Ovary (tissue), 3 donors: ENCODE measurements at regions not wholly inside any gene's neighbourhood (a gene's known extent, or its start where the extent isn't known, plus 50 kb on each side); places are given as distances from the start of the nearest gene placed in this dataset.

Source experiments
- EP300 ChIP-seq: sonication (generic); formaldehyde crosslinking; IDR thresholded peaks from one replicate; pipeline ENCODE4 v1.6.1; 2017; ENCODE audit warnings: antibody characterized with exemption
- TF ChIP-seq, protein P1 (sequence below), 3 donors: fragments of 450-650 bp in 2 of 3; fragments of 200-600 bp in 1 of 3; IDR thresholded peaks; one replicate each; pipeline versions ENCODE4 v1.5.1 to v1.8.0; 2016 to 2022; ENCODE audit warnings: antibody characterized with exemption in 3 of 3, mild to moderate bottlenecking in 1 of 3
- donor health status: DM: no; HTN: no; CAD: no.

GRCh38 chr3:99322551-99322950, 315.8 kb upstream of the COL8A1 start:
- TF ChIP-seq, protein P1, sequence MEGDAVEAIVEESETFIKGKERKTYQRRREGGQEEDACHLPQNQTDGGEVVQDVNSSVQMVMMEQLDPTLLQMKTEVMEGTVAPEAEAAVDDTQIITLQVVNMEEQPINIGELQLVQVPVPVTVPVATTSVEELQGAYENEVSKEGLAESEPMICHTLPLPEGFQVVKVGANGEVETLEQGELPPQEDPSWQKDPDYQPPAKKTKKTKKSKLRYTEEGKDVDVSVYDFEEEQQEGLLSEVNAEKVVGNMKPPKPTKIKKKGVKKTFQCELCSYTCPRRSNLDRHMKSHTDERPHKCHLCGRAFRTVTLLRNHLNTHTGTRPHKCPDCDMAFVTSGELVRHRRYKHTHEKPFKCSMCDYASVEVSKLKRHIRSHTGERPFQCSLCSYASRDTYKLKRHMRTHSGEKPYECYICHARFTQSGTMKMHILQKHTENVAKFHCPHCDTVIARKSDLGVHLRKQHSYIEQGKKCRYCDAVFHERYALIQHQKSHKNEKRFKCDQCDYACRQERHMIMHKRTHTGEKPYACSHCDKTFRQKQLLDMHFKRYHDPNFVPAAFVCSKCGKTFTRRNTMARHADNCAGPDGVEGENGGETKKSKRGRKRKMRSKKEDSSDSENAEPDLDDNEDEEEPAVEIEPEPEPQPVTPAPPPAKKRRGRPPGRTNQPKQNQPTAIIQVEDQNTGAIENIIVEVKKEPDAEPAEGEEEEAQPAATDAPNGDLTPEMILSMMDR (IDR thresholded peaks at IDR 0.05): no peak
- no peak for TF ChIP-seq EP300
